Activated CD4-positive, alpha-beta T cell treated with anti-CD3 and anti-CD28 coated beads, Interleukin-2, amount 10 ng/mL, durations not matched to agents 7 days and 5 days (primary cell): ENCODE measurements at regions not wholly inside any gene's neighbourhood (a gene's known extent, or its start where the extent isn't known, plus 50 kb on each side); places are given as distances from the start of the nearest gene placed in this dataset.

Source experiments
- CTCF ChIA-PET: fragments of 350-600 bp; sonication (Branson Sonifier 250); formaldehyde crosslinking; loops from one replicate; lab custom pipeline; 2021; ENCODE audit warnings: antibody characterized with exemption; lab: Charles Lee
- POLR2A ChIA-PET: fragments of 350-600 bp; sonication (Branson Sonifier 250); formaldehyde crosslinking; loops from one replicate; lab custom pipeline; 2021; ENCODE audit warnings: antibody characterized with exemption; lab: Charles Lee
- DNase-seq: peaks from one replicate; pipeline ENCODE4 v3.0.0-alpha.2; 2020
- H3K27ac Mint-ChIP-seq: one replicate; pipeline ENCODE4 v1.8.0; 2021; ENCODE audit warnings: mild to moderate bottlenecking, moderate library complexity, mixed read lengths
- H3K27me3 Mint-ChIP-seq: one replicate; pipeline ENCODE4 v1.8.0; 2021; ENCODE audit warnings: mixed read lengths
- H3K36me3 Mint-ChIP-seq: one replicate; pipeline ENCODE4 v1.8.0; 2021; ENCODE audit warnings: low read depth, mixed read lengths
- H3K4me1 Mint-ChIP-seq: one replicate; pipeline ENCODE4 v1.8.0; 2021; ENCODE audit warnings: mixed read lengths
- H3K4me3 Mint-ChIP-seq: one replicate; pipeline ENCODE4 v1.8.0; 2021; ENCODE audit warnings: mild to moderate bottlenecking, moderate library complexity, mixed read lengths
- H3K9me3 Mint-ChIP-seq: one replicate; pipeline ENCODE4 v1.8.0; 2021; ENCODE audit warnings: mixed read lengths

DNA sequence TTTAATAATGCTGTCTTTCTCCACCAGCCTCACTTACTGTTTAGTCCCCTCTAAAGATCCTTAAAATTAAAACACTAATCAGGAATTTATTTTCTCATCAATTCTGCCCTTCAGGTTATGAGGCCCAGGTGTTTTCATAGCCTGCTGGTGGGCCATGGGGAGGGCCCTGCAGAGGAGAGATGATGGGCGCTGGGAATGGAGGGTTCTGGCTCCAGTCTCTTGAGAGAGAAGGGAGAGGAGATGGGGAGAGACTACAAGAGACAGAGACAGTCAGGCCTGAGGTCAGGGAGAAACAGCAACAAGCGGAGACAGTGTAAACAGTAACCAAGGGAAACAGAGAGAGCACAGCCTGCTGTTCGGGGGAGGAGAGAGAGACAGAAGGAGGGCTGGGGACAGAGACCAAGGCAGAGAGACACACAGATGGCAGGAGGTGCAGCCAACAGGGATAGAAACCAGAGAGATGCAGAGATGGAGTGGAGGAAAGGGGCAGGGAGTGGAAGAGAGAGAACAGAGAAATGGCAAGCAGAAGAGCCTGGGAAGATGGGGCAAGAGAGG is 187.3 kb upstream of the SYT13 start:
- Mint-ChIP-seq H3K27me3 (peaks cover 6% of the 10 kb centered on the region), H3K9me3 (no peaks in the 10 kb centered on the region), H3K4me3 (no peak overlapping the region), H3K36me3 (no peaks in the 10 kb centered on the region), H3K4me1 (no peaks in the 10 kb centered on the region), H3K27ac (no peak overlapping the region)
- no peak for DNase-seq
- ChIA-PET POLR2A (no interaction called here), CTCF (no interaction called here)

DNA sequence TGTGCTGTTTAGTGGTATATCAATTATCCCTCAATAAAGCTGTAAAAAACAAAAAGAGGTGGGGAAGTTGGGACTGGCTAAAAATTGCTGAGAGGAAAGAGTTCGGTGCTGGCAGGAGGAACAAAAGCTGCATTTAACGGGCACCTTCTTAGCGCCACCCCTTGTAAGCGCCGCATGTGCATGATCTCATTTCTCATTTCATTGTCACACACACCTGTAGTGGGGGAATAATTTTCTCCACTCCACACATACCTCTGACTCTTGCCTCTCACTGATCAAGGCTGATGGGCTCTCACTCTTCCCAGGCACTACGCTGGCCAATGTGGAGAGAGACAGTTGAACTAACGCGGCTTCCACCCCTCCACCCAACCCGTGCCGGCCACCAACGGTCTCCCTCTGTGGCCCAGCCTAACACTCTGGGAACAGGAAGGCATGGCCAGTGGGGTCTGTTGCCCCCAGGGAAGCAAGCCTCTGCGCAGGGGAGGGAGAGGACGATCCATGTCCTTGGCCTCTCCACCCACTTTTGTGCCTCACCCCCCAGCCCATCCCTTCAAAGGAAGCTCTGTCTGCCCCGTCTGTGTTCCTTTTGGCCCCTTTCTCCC is 186.7 kb upstream of the SYT13 start:
- Mint-ChIP-seq H3K36me3 (no peaks in the 10 kb centered on the region), H3K9me3 (no peaks in the 10 kb centered on the region), H3K4me1 (no peaks in the 10 kb centered on the region), H3K4me3 (no peak overlapping the region), H3K27me3 (peaks cover 6% of the 10 kb centered on the region), H3K27ac (no peak overlapping the region)
- CTCF ChIA-PET, result interaction anchor here (0.6 kb wide), 1 partner anchor 58 kb away, joined by 3 read pairs; no protein-coding TSS in a partner anchor
- DNase-seq, result no peak
- POLR2A ChIA-PET, result no interaction called here

DNA sequence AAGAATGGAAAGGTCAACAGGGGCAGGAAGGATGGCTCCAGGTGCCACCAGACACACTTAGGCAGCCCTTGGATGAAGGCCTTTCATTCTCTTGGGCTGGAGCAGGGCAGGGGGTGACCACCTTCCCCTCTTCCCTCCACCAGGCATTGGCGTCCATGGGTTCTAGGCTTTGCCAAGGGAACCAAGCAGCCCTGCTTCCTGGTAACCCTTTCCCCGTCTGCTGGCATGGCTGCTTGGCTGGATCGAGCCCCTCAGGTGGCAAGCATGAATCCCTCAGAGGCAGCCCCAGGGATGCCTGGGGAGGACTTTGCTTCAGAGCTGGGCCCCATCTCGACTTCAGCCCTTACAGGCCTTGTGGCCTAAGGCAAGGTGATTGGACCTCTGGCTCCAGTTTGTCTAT is 185.1 kb upstream of the SYT13 start:
- Mint-ChIP-seq H3K9me3 (no peaks in the 10 kb centered on the region), H3K4me3 (no peak overlapping the region), H3K36me3 (no peaks in the 10 kb centered on the region), H3K4me1 (no peaks in the 10 kb centered on the region), H3K27ac (no peak overlapping the region), H3K27me3 (peaks cover 4% of the 10 kb centered on the region)
- DNase-seq, result no peak
- ChIA-PET POLR2A (no interaction called here), CTCF (no interaction called here)

DNA sequence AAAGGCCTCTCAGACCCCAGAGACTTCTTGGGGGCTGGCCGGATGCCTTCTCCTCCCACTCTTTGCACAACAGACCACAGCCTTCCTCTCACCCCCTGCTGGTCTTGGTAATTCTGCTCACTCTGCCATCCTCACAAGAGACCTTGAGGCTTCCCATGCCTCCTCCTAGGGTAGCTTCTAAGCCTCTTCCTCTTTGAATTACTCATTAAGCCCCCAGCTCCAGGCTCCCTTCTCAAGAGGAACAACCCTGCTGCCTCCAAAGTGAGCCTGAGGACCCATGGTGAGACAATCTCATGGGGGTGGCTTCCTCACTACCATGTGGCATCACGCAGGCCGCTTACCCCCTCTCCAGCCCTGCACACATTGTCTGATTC is 184.6 kb upstream of the SYT13 start:
- Mint-ChIP-seq H3K27ac (no peak overlapping the region), H3K36me3 (no peaks in the 10 kb centered on the region), H3K4me3 (no peak overlapping the region), H3K4me1 (no peaks in the 10 kb centered on the region), H3K9me3 (no peaks in the 10 kb centered on the region), H3K27me3 (peaks cover 4% of the 10 kb centered on the region)
- ChIA-PET POLR2A (no interaction called here), CTCF (interaction anchor here (0.8 kb wide), 1 partner anchor 26 kb away, joined by 3 read pairs; no protein-coding TSS in a partner anchor)
- DNase-seq, result no peak

DNA sequence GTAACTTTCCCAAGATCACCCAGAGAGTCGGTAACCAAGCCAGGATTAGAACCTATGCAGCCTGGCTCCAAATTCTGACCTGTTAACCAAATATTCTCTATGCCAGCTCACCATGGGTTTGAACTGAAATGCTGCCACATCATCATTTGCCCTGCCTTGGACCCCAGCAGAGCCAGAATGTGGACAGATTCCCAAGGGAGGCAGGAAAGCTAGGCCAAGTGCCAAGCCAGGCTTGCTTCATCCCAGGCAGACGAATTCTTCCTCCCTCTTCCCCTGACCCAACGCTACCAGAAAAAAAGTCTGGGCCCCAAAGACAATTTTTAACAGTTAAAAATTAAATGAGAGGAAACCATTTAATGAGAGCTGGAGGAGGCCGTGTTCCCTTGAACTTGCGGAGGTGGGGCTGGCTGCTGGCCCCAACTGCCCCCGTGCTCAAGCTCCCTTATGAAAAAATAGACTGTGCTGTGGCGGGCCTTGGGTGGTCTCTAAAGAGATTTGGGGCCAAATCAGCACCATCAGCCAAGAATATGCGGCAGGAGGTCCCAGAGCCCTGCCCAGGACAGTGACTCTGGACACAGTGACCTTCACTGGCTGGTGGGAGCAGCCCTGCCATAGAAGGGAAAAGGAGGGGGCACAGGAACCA is 184.1 kb upstream of the SYT13 start:
- no peaks in the 10 kb centered on the region for H3K9me3 Mint-ChIP-seq
- POLR2A ChIA-PET, result no interaction called here
- peaks cover 4% of the 10 kb centered on the region for H3K27me3 Mint-ChIP-seq
- no peak for DNase-seq
- no peaks in the 10 kb centered on the region for H3K4me1 Mint-ChIP-seq
- H3K27ac Mint-ChIP-seq, result no peak overlapping the region
- CTCF ChIA-PET, result interaction anchor here (0.8 kb wide), 1 partner anchor 26 kb away, joined by 3 read pairs; no protein-coding TSS in a partner anchor
- no peak overlapping the region for H3K4me3 Mint-ChIP-seq
- H3K36me3 Mint-ChIP-seq, result no peaks in the 10 kb centered on the region

DNA sequence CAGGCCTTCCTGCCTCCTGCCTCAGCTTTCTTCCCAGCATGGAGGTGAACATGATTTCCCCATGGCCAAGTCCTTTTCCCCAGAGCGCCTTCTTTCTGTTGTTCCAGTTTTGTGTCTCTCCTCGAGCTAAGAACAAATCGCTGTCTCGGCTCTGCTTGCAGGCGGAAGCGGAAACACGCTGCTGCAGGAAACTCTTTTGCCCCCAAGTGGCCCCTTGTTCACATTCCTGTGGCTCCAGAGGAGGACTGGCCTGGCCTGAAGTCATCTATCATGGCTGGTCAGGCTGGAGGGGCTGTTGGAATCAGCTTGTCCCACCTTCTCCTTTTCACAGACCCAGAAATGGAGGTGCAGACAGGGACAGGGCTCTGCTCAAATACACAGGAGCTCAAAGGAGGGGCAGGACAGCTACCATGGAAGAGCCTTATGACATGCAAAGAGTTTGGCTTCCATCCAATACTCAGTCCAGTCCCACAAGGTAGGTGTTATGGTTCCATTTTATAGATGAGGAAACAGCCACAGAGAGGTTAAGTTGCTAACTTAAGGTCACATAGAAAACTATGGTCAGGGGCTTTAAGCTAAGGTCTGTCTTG is 182.2 kb upstream of the SYT13 start:
- Mint-ChIP-seq H3K9me3 (no peaks in the 10 kb centered on the region), H3K4me1 (no peaks in the 10 kb centered on the region), H3K36me3 (no peaks in the 10 kb centered on the region), H3K4me3 (no peak overlapping the region), H3K27ac (no peak overlapping the region), H3K27me3 (peaks cover under 1% of the 10 kb centered on the region)
- ChIA-PET POLR2A (no interaction called here), CTCF (no interaction called here)
- DNase-seq, result no peak

DNA sequence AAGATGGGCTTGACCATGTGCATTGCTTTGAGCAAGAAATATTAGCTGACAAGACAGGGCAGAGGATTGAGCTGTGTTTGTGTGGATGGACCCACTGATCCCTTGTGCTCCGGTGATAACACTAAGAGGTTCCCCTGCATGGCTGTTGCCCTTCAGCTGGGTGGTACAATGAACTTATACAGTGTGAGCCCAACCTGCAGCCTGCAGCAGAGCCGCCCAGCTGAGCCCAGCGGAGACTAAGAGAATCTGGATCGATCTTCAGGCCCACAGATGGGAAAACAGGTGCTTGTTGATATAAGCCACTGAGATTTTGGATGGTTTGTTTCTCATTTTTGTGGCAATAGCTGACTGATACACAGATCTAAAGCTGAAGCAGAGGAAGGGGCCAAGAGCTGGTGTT is 177.4 kb upstream of the SYT13 start:
- Mint-ChIP-seq H3K27ac (no peak overlapping the region), H3K36me3 (no peaks in the 10 kb centered on the region), H3K9me3 (no peaks in the 10 kb centered on the region), H3K4me3 (no peak overlapping the region), H3K27me3 (peaks cover 3% of the 10 kb centered on the region), H3K4me1 (no peaks in the 10 kb centered on the region)
- CTCF ChIA-PET, result interaction anchor here (0.9 kb wide), 1 partner anchor 19 kb away, joined by 4 read pairs; no protein-coding TSS in a partner anchor
- DNase-seq, result no peak
- POLR2A ChIA-PET, result no interaction called here

DNA sequence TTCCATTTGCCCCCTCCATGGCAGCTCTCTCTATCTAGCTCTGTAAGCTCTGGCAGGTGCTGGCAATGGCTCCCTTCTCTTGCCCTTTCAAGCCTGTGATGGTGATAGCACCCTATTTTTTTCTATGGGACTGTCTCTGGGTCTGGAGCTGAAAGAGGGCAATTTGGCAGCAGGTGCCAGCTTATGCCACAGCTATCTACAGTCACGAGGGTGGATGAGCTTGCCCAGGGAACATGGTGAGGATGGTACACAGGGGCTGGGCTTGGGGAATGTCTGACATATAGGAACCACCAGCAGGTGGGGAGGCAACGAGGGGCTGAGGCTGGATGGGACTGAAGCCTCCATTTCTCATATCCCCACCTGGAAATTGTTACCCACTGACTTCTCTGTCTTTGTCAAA is 175.4 kb upstream of the SYT13 start:
- Mint-ChIP-seq H3K27ac (no peak overlapping the region), H3K4me3 (no peak overlapping the region), H3K4me1 (no peaks in the 10 kb centered on the region), H3K9me3 (no peaks in the 10 kb centered on the region), H3K27me3 (peaks cover 3% of the 10 kb centered on the region), H3K36me3 (no peaks in the 10 kb centered on the region)
- no peak for DNase-seq
- POLR2A ChIA-PET, result no interaction called here
- CTCF ChIA-PET, result no interaction called here

DNA sequence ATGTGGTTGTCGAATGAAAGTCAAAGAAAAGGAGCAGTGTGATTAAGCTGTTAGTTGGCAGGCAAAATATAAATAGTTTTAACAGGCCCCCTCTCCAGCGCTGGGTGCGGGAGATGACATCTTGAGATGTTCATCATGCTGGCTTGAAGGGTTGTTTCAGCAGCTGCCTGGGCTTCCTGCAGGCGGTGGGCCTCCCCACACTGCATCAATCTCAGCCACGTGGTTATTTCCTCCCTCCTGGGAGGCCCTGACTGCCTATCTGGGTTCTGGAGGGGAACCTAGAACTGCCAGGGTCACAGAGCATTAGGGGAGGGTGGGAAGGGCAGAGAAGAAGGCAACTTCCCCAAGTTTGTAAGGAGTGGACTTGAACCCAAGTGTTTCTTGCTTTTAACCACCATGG is 173.3 kb upstream of the SYT13 start:
- peaks cover 8% of the 10 kb centered on the region for H3K27me3 Mint-ChIP-seq
- no peaks in the 10 kb centered on the region for H3K9me3 Mint-ChIP-seq
- POLR2A ChIA-PET, result no interaction called here
- CTCF ChIA-PET, result no interaction called here
- no peak overlapping the region for H3K4me3 Mint-ChIP-seq
- H3K36me3 Mint-ChIP-seq, result no peaks in the 10 kb centered on the region
- DNase-seq, result no peak
- H3K4me1 Mint-ChIP-seq, result no peaks in the 10 kb centered on the region
- no peak overlapping the region for H3K27ac Mint-ChIP-seq

DNA sequence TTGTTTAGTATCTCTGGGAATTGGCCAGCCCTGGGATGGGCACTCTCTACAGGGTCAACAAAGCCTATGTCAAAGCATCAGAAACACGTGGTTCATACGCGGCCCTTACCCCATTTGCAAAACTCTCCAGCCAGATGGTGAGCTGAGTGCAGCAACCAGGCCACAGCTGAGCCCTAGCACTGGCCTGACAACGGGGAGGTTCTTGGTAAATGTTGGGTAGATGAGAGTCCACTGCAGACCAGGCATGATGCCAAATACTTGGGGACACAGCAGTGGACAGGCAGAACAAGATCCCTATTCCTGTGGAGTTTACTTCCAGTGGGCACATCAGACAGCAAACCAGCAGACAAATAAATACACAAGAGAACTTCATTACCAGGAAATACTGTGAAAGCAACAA is 172.1 kb upstream of the SYT13 start:
- ChIA-PET POLR2A (no interaction called here), CTCF (no interaction called here)
- Mint-ChIP-seq H3K9me3 (no peaks in the 10 kb centered on the region), H3K36me3 (no peaks in the 10 kb centered on the region), H3K4me3 (no peak overlapping the region), H3K27me3 (peaks cover 8% of the 10 kb centered on the region), H3K4me1 (no peaks in the 10 kb centered on the region), H3K27ac (no peak overlapping the region)
- DNase-seq, result no peak

DNA sequence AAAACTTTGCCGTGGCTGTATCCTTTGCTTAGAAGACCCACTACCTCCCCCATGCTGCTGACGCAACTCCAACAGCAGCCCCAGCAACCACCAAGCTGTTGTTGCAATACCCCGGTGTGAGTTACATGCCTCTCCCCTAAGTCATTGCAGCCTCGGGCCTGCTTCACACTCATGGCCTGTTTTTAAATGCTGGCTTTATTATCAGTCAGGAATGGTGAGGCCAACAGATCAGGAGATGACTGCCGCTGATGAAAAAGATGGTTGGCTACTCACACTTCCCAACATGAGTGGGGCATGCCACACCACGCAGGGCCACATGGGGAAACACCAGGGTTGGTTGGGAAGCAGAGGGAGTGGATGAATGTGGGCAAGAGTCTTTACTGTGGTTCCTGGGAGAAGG is 171.5 kb upstream of the SYT13 start:
- no peak for DNase-seq
- H3K4me1 Mint-ChIP-seq, result no peaks in the 10 kb centered on the region
- no peak overlapping the region for H3K4me3 Mint-ChIP-seq
- H3K27me3 Mint-ChIP-seq, result peaks cover 8% of the 10 kb centered on the region
- no peaks in the 10 kb centered on the region for H3K9me3 Mint-ChIP-seq
- CTCF ChIA-PET, result interaction anchor here (1.3 kb wide), 1 partner anchor 23 kb away, joined by 3 read pairs; no protein-coding TSS in a partner anchor
- H3K36me3 Mint-ChIP-seq, result no peaks in the 10 kb centered on the region
- no peak overlapping the region for H3K27ac Mint-ChIP-seq
- POLR2A ChIA-PET, result no interaction called here

DNA sequence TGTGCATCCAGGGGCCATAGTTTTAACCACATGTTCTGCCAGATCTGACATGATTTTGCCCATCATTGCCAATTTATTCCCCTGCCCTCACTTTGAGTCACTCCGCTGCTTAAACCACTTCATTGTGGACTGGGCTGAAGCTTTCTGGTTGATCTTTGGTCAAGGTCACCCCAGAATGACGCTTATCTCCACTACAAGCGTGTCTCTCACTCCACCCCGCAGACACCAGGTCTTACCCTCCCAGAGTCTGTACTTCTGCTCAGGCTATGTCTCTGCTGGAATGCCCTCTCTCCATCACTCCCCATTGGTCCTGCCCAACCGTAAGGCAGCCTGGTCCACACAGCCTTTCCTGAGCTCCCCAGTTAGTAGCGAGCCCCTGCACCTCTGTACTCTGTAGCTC is 170.5 kb upstream of the SYT13 start:
- Mint-ChIP-seq H3K4me3 (no peak overlapping the region), H3K9me3 (no peaks in the 10 kb centered on the region), H3K27me3 (peaks cover 8% of the 10 kb centered on the region), H3K36me3 (no peaks in the 10 kb centered on the region), H3K4me1 (no peaks in the 10 kb centered on the region), H3K27ac (no peak overlapping the region)
- POLR2A ChIA-PET, result no interaction called here
- DNase-seq, result no peak
- CTCF ChIA-PET, result interaction anchor here (1.1 to 1.3 kb wide), 2 partner anchors 9 to 22 kb away, joined by 3 to 4 read pairs; no protein-coding TSS in a partner anchor

DNA sequence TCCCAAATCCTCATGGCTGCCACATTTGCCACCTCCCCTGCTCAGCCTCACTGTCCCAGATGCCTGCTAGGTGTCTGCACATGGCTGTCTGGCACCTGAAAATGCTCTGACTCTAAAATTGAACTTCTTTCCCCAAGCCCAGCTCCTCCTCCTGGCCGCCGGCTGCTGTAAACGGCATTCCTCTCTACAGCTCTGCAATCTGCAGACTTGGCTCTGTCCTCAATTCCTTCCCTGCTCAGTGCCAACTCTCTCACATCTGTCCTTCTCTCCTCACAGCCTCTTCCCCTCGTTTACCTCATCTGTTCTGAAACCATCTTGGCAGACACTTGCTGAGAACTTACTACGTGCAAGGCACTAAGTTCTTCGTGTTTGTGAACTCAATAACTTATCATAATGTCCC is 169.4 kb upstream of the SYT13 start:
- ChIA-PET CTCF (no interaction called here), POLR2A (no interaction called here)
- Mint-ChIP-seq H3K27me3 (peaks cover 8% of the 10 kb centered on the region), H3K36me3 (no peaks in the 10 kb centered on the region), H3K27ac (no peak overlapping the region), H3K4me3 (no peak overlapping the region), H3K9me3 (no peaks in the 10 kb centered on the region), H3K4me1 (no peaks in the 10 kb centered on the region)
- DNase-seq, result no peak
